Fibroblast of the aortic adventitia (primary cell): ENCODE measurements at regions not wholly inside any gene's neighbourhood (a gene's known extent, or its start where the extent isn't known, plus 50 kb on each side); places are given as distances from the start of the nearest gene placed in this dataset.
A peak's percentile ranks its signal among the peaks of the same experiment; 100 is the strongest.

Experiments
- DNase-seq: peaks from one replicate; pipeline ENCODE4 v3.0.0-alpha.2; 2010; ENCODE audit warnings: low read depth
- H3K4me3 ChIP-seq: 2 replicates; pipeline ENCODE4 v1.5.1; 2011; ENCODE audit warnings: low read depth, mild to moderate bottlenecking, control low read depth, low read length, moderate library complexity
- TF ChIP-seq, protein P1 (sequence below): IDR thresholded peaks from 2 replicates; pipeline ENCODE4 v1.5.1; 2011; ENCODE audit warnings: mild to moderate bottlenecking, low read length, control low read depth, inconsistent platforms; ENCODE audit not compliant: insufficient read depth

DNA sequence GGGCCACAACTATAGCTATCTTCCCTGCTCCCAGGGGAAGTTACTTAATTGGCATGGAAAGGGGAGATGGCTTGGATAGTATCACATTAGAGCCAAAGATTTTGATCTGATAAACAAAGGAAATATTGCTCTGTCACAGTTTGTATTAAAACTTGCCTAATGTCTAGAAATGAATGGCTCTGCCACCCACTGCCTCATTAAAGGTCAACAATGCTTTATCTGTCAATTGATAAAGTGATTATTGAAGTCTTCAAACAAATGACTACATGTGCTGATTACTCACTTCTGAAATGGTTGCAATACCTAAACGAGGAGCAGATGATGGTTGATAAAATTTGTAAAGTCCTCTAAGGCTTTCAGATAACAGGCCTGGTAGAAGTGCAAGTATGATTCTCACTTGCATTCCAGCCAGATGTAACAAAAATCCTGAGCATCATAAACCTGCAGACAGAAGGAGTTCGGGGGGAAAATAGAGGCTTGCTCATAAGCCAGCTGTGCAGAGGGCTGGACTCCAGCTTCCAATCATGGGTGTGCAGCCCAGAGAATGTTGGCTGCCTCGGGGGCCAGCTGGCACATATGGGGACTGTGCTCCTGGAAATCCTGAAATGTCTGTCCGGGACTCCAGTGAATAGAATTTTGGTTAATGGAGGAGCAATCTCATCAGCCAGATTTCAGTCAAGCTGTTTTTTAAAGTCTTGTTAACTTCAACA is 200.5 kb upstream of the SLC27A6 start:
- no peak overlapping the region for H3K4me3 ChIP-seq
- peak; percentile 18 for DNase-seq
- TF ChIP-seq, protein P1, sequence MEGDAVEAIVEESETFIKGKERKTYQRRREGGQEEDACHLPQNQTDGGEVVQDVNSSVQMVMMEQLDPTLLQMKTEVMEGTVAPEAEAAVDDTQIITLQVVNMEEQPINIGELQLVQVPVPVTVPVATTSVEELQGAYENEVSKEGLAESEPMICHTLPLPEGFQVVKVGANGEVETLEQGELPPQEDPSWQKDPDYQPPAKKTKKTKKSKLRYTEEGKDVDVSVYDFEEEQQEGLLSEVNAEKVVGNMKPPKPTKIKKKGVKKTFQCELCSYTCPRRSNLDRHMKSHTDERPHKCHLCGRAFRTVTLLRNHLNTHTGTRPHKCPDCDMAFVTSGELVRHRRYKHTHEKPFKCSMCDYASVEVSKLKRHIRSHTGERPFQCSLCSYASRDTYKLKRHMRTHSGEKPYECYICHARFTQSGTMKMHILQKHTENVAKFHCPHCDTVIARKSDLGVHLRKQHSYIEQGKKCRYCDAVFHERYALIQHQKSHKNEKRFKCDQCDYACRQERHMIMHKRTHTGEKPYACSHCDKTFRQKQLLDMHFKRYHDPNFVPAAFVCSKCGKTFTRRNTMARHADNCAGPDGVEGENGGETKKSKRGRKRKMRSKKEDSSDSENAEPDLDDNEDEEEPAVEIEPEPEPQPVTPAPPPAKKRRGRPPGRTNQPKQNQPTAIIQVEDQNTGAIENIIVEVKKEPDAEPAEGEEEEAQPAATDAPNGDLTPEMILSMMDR, result no peak

DNA sequence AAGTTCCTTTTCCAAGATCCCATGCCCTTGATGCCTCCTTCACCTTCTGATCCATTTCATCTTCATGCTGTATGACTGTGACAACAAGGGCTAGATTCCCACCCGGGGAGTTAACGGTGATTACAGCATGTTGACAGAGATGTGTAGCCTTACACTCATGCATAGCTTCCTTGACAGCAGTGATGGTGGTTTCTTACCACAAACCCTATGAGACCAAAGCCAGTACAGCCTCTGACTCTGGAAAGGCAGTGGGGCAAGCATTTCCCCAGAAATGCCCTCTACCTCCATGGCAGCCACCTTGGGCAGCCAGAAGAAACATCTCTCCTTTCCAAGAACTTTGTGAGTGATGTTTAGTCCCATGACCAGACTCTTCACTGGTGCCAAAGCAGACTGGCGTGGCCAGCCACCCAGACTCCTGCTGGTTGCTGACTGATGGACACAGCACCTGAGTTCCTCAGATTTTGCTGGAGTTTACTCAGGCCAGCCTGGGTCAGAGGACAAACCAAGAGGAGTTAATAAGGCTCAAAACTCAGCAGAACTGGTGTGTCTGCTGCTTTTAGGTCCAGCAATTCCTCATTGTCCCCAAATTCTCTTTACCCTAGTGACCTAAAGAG is 199.7 kb upstream of the SLC27A6 start:
- H3K4me3 ChIP-seq, result no peak overlapping the region
- TF ChIP-seq, protein P1, result no peak
- DNase-seq, result no peak

DNA sequence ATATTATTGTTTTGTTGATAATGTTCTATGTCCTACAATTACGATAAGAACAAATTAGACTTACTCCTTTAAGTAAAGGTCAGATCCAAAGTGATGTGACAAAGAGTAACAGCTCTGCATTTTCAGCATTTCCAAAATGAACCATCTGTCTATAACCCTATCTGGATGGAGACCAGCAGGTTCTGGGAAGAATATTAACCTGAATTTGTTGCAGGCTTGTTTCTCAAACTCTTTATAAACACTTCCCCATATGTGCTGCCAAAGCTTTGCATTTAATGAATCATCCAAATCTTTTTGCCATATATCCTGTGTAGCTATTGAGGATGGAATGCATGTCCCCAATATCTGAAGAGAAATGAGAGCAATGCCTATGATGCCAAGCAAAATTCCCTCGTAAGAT is 198.9 kb upstream of the SLC27A6 start:
- no peak overlapping the region for H3K4me3 ChIP-seq
- DNase-seq, result no peak
- TF ChIP-seq, protein P1, result no peak

DNA sequence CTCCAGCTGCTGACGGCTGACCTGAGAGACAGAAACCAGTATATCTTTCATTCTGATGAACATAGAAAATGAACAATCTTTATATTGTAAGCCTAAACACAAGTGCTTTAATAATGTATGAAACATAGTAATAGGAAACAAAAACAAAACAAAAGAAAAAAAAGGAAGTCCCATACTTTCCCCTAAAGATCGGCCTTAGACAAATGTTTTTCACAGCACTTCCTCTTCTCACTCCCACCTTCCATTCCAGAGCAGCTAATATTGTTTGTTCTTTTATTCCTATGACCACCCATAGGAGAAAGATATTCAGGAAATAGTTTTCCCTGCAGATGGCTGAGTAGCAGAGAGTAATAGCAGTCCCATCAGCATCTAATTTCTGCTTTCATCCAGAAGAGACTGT is 194.4 kb upstream of the SLC27A6 start:
- TF ChIP-seq, protein P1, result no peak
- H3K4me3 ChIP-seq, result no peak overlapping the region
- DNase-seq, result no peak

DNA sequence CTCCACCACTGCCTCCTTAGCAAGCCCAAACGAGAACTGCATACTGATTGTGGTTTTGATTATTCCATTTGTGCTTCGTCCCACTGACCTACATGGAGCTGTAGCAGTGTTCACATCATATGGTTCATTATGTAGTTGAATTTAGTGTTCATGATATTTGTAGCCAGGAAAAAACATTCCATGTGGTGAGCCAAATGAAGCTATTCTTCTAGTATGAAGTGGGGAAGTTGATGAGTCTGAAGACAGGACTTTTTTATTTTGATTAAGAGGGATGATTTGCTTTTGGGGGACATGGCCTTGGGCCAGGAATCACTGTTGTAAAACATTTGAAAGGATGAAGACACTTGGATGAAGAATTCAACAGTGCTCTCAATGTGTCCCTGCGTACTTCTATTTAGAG is 192.9 kb upstream of the SLC27A6 start:
- DNase-seq, result no peak
- TF ChIP-seq, protein P1, result no peak
- no peak overlapping the region for H3K4me3 ChIP-seq

DNA sequence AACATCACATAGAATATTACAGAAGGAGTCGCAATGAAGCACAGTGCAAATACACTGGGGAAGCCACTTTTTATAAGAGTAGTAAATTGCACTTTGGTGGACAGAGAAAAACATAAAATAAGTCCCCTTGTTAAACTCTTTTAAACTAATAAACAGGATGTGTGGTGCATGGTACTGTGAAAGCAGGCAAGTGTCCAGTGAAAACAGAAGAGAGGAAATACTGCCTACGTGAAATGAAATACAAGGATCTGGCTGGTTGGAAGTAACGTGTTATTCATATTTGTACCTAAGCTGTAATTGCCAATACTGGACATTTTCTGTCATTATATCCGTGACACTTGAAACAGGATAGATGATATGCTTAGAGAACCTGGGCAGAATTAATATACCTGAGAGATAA is 191.9 kb upstream of the SLC27A6 start:
- TF ChIP-seq, protein P1, result no peak
- DNase-seq, result no peak
- H3K4me3 ChIP-seq, result no peak overlapping the region
